Femur (tissue), 1 donor: ENCODE measurements at regions not wholly inside any gene's neighbourhood (a gene's known extent, or its start where the extent isn't known, plus 50 kb on each side); places are given as distances from the start of the nearest gene placed in this dataset.
A peak's percentile ranks its signal among the peaks of the same experiment; 100 is the strongest.

ENCODE experiments used
- DNase-seq: peaks from one replicate; pipeline ENCODE4 v3.0.0-alpha.2; 2017

GRCh38 chr12:114916541-114916940, 232.6 kb upstream of the TBX3 start:
- DNase-seq = no peak

GRCh38 chr12:114916124-114916523, 232.1 kb upstream of the TBX3 start:
- no peak for DNase-seq

DNA sequence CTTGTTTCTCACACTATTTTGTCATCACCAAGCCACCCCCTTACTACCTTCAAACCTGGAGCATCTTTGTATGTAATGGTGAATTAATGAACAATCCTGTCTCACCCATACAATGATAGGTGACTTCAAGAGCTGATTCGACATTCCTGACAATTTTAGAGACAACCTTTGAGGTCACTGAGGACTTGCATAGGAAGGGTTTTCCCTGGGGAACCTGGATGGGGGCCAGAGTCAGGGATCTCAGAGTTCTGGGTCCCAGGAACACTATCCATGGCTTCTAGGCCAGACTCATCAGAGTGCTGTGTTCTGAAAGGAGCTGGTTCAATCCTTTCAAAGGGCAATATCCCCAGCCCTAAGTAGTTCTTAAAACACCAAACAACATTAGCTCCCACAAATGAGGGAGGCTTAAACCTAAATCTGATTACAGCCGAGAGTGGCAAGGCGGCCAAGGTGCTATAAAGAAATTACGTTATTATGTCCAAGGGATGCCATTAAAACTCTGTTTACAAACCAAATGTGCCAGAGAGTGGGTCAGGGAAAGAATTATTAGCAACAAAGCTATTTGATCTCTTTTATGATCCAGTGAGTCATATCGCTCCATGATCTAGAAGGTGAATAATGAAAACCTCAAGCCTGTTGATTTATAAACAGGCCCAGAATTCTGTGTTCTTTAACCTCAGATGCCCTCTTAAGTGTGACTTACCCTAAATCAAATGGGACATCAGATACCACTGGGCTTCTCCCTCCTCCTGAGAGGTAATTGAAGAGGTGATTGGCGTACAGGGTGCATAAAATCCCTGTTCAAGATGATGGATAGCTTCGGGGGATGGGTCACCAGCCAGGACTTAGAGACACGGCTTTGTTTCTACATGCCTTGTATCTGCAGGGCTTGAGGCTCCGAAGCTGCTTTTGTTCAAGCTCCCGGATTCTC, 230.2 kb upstream of the TBX3 start:
- no peak for DNase-seq

- no peak for DNase-seq
Observed at GRCh38 chr12:114912811-114913210, 228.8 kb upstream of the TBX3 start.

GRCh38 chr12:114911196-114911595, 227.2 kb upstream of the TBX3 start:
- DNase-seq = no peak

GRCh38 chr12:114904254-114905003, 220.5 kb upstream of the TBX3 start:
- DNase-seq = no peak

DNA sequence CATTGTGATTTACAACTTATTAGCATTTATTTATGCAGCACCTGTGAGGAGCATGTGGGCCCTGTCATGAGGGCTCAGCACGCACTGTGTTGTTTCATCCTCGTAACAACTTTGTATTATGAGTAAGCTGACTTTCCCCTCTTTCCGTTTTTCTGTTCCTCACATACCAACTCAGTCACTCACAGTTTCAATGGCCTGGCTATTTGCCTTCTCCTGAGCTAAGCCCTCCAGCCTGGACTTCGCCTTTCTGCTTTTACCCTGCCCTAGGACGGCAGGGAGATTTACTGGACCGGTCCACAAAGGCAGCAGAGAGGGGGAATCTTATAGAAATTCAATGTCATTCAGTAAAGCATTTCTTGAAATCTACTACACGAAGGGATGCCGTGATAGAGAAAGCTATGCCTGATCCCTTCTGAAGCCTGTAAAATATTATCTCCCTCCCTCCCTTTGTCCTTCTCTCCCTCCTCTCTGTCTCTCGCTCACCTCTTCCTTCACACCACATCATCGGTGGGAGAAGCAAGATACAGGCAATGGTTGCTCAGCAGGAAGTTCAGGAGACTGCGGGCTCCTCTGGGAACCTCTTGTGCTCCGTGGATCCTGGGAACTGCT, 219.2 kb upstream of the TBX3 start:
- no peak for DNase-seq

GRCh38 chr12:114902665-114903064, 218.7 kb upstream of the TBX3 start:
- no peak for DNase-seq

DNA sequence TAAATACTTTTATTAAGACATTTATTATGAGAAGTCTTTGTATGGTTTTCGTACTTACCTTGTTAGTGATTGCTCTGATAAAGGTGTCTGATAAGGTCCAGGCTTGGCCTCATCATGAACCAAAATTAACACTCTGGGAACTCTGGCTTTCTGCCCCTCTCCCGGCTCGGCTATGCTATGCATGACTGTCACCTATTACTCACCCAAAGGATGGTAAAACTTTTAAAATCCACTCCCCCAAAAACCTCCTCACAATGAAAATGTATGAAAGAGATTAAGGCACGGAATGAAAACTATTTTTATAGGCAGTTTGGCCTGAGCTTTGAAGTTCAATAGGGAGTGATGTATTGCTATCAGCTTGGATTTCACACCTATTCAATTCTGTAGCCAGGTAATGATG, 217.3 kb upstream of the TBX3 start:
- no peak for DNase-seq

- no peak for DNase-seq
Observed at GRCh38 chr12:114898159-114898558, 214.2 kb upstream of the TBX3 start.

DNA sequence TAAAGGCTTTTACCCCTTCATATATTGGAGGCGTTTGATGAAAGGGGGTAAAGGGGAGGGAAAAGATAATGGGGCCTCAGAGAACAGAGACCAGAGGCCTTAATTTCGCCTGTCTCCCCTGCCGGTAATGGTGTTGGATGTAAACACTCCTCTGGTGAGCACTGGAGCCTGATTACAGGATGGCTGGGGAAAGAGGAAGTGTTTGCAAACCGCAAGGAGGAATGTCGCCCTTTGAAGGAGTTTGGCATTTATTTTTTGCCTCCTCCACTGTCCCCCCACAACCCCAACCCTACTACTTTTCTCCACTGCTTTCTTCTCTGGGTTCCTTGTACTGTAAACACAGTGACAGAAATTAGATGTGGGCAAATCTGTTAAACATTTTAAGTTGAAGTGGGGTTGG, 211.9 kb upstream of the TBX3 start:
- DNase-seq = peak; percentile 35

GRCh38 chr12:114895081-114895480, 211.1 kb upstream of the TBX3 start:
- DNase-seq = no peak

- no peak for DNase-seq
Observed at GRCh38 chr12:114894076-114894475, 210.1 kb upstream of the TBX3 start.

GRCh38 chr12:114888928-114889584, 205.1 kb upstream of the TBX3 start:
- DNase-seq = no peak

DNA sequence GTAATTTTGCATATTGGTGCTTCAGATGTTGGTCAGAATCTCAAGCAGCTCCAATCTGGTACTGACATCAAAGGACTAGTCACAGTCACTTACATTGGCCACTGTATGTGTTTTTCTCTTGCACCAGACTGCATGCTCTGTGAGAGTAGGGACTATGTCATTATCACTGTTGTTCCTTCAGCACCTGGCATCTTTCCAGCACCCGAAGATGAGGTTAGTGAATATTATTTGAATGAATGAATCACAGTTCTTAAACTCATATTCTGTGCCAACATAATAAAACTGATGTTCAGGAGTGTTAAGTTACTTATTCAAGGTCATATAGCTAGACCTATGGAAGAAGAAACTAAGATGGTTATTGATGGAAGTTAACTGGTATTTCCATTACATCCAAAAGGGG, 204.5 kb upstream of the TBX3 start:
- no peak for DNase-seq

DNA sequence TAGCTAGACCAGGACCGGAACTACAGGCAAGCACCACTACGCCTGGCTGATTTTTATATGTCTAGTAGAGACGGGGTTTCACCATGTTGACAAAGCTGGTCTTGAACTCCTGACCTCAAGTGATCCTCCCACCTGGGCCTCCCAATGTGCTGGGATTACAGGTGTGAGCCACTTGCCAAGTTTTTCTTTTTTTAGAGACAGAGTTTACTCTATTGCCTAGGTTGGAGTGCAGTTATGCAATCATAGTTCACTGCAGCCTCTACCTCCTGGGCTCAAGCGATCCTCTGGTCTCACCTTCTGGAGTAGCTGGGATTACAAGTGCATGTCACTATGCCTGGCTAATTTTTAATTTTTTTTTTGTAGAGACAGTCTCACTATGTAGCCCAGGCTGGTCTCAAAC, 201.5 kb upstream of the TBX3 start:
- no peak for DNase-seq

GRCh38 chr12:114884575-114884974, 200.6 kb upstream of the TBX3 start:
- DNase-seq = no peak

DNA sequence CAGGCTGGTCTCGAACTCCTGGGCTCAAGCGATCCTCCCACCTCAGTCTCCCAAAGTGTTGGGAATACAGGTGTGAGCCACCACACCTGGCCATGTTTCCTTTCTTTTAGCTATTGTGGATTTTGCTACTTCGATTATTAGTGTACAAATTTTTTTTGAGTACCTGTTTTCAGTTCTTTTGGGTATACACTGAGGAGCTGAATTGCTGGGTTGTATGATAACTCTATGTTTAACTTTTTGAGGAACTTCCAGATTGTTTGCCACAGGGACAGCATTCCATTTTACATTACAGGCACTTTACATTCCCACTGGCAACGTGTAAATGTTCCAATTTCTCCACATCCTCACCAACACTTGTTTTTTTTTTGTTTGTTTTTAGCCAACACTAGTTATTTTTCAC, 198.1 kb upstream of the TBX3 start:
- no peak for DNase-seq

DNA sequence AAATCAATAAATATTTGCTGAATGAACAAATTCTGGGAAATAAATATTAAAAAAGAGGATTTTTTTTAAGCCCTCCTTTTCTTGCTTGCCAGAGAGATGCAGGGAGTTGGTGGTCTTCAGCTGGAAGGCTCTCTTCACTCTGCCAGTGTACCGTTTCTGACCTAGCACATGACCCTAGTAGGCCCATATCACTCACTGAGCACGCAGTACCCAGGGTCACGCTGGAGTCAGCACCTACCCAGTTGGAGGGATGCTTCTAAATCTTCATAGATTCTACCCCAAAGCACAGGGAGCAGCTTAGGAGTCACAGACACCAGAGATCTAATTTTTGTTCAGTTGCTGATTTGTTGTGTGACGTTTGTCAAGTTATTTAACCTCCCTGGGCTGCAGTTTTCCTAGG, 195.4 kb upstream of the TBX3 start:
- DNase-seq = no peak

GRCh38 chr12:114878781-114879180, 194.8 kb upstream of the TBX3 start:
- DNase-seq = no peak

- no peak for DNase-seq
Observed at GRCh38 chr12:114876968-114877680, 193.1 kb upstream of the TBX3 start.

- DNase-seq = no peak
Observed at GRCh38 chr12:114875313-114875712, 191.3 kb upstream of the TBX3 start.

- DNase-seq = no peak
Observed at GRCh38 chr12:114873656-114874055, 189.7 kb upstream of the TBX3 start.
